GM19035 (cell line): ENCODE measurements at regions not wholly inside any gene's neighbourhood (a gene's known extent, or its start where the extent isn't known, plus 50 kb on each side); places are given as distances from the start of the nearest gene placed in this dataset.
"Not testable (repeated sequence)": the region's sequence is repeated elsewhere in the genome, so short reads cannot be mapped to it uniquely, and the experiment has no call there.

Source experiments
- ATAC-seq: cut with Tn5 transposase; IDR thresholded peaks from one replicate; pipeline ENCODE4 v1.9.1; 2021; ENCODE audit not compliant: unreplicated experiment

- ATAC-seq = no peak
Measured at GRCh38 chr4:20196476-20196875, 55.2 kb upstream of the SLIT2 start.

GRCh38 chr4:20195071-20195885 lies 56.4 kb upstream of the SLIT2 start:
- no peak for ATAC-seq

GRCh38 chr4:20194123-20195013 lies 57.3 kb upstream of the SLIT2 start:
- ATAC-seq = no peak

- no peak for ATAC-seq
Measured at GRCh38 chr4:20193141-20193936, 58.4 kb upstream of the SLIT2 start.

GRCh38 chr4:20192736-20193135 lies 59.0 kb upstream of the SLIT2 start:
- no peak for ATAC-seq

GRCh38 chr4:20185103-20185502 lies 66.6 kb upstream of the SLIT2 start:
- ATAC-seq = no peak

GRCh38 chr4:20183131-20183530 lies 68.6 kb upstream of the SLIT2 start:
- ATAC-seq = not testable (repeated sequence)

- ATAC-seq = no peak
Measured at GRCh38 chr4:20181926-20182325, 69.8 kb upstream of the SLIT2 start.

- ATAC-seq = no peak
Measured at GRCh38 chr4:20180509-20180908, 71.2 kb upstream of the SLIT2 start.

- no peak for ATAC-seq
Measured at GRCh38 chr4:20178902-20179576, 72.7 kb upstream of the SLIT2 start.

GRCh38 chr4:20176881-20177280 lies 74.8 kb upstream of the SLIT2 start:
- no peak for ATAC-seq

GRCh38 chr4:20172070-20172760 lies 79.5 kb upstream of the SLIT2 start:
- no peak for ATAC-seq

GRCh38 chr4:20166544-20166943 lies 85.2 kb upstream of the SLIT2 start:
- no peak for ATAC-seq

- no peak for ATAC-seq
Measured at GRCh38 chr4:20159516-20159915, 92.2 kb upstream of the SLIT2 start.

GRCh38 chr4:20158195-20158594 lies 93.5 kb upstream of the SLIT2 start:
- no peak for ATAC-seq

- ATAC-seq = no peak
Measured at GRCh38 chr4:20151436-20151835, 100.3 kb upstream of the SLIT2 start.

GRCh38 chr4:20149143-20149542 lies 102.6 kb upstream of the SLIT2 start:
- not testable (repeated sequence) for ATAC-seq

- no peak for ATAC-seq
Measured at GRCh38 chr4:20137176-20137575, 114.5 kb upstream of the SLIT2 start.

- no peak for ATAC-seq
Measured at GRCh38 chr4:20127626-20128025, 124.1 kb upstream of the SLIT2 start.

- ATAC-seq = no peak
Measured at GRCh38 chr4:20126906-20127305, 124.8 kb upstream of the SLIT2 start.
